GM10248 (cell line): ENCODE measurements at regions not wholly inside any gene's neighbourhood (a gene's known extent, or its start where the extent isn't known, plus 50 kb on each side); places are given as distances from the start of the nearest gene placed in this dataset.

Experiments used
- CTCF ChIA-PET: fragments of 300-600 bp; sonication (Branson Sonifier 250); formaldehyde crosslinking; extraction: SDS; loops from one replicate; lab custom pipeline; 2021; ENCODE audit warnings: antibody characterized with exemption; lab: Yijun Ruan, JAX
- POLR2A ChIA-PET: fragments of 350-650 bp; sonication (Branson Sonifier 250); formaldehyde crosslinking; extraction: SDS; loops from one replicate; lab custom pipeline; 2020; ENCODE audit warnings: antibody characterized with exemption; lab: Yijun Ruan, JAX
- DNase-seq: peaks from one replicate; pipeline ENCODE4 v3.0.0; 2012; ENCODE audit errors: extremely low spot score
- CTCF ChIP-seq: IDR thresholded peaks from 2 replicates; pipeline ENCODE4 v1.5.1; 2012; ENCODE audit warnings: mild to moderate bottlenecking, low read depth; ENCODE audit errors: extremely low read depth, missing control alignments, control extremely low read depth

GRCh38 chr5:159385536-159385935 is 55.2 kb upstream of the IL12B start:
- ChIA-PET CTCF (no interaction called here), POLR2A (no interaction called here)
- no peak for DNase-seq
- TF ChIP-seq CTCF: no peak

DNA sequence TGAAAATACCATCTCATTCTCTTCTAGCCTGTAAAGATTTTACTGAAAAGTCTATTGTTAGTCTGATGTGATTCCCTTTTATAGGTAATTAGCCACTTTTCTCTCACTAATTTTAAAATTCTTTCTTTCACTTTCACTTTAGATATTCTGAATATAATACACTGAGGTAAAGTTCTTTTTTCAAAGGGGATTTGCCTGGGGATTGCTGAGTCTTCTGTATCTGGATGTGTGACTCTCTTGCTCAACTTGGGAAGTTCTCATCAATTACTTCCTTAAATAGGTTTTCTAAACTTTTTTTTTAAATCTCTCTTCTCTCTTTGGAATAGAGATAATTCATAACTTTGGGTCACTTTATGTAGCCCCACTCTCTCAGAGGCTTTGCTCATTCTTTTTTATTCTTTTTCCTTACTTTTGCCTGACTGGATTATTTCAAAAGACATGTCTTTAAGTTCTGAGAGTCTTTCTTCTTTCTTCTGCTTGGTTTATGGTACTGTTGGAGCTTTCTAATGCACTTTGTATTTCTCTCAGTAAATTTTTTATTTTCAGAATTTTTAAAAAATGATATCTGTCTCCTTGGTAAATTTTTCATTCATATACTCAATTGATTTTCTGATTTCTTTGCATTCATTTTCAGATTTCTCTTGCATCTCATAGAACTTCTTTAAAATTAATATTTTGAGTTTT is 55.9 kb upstream of the IL12B start:
- ChIA-PET CTCF (no interaction called here), POLR2A (no interaction called here)
- no peak for DNase-seq
- no peak for TF ChIP-seq CTCF

- no peak for TF ChIP-seq CTCF
- ChIA-PET CTCF (interaction anchor here (1.2 to 1.5 kb wide), 2 partner anchors 36 to 123 kb away, joined by 3 to 4 read pairs; no protein-coding TSS in a partner anchor), POLR2A (no interaction called here)
- no peak for DNase-seq
These were observed 62.6 kb upstream of the IL12B start for GRCh38 chr5:159392871-159393270.

- TF ChIP-seq CTCF: no peak
- no peak for DNase-seq
- POLR2A ChIA-PET: no interaction called here
- CTCF ChIA-PET: interaction anchor here (1.5 kb wide), 1 partner anchor 122 kb away, joined by 4 read pairs; no protein-coding TSS in a partner anchor
These were observed 63.6 kb upstream of the IL12B start for GRCh38 chr5:159393854-159394274.

DNA sequence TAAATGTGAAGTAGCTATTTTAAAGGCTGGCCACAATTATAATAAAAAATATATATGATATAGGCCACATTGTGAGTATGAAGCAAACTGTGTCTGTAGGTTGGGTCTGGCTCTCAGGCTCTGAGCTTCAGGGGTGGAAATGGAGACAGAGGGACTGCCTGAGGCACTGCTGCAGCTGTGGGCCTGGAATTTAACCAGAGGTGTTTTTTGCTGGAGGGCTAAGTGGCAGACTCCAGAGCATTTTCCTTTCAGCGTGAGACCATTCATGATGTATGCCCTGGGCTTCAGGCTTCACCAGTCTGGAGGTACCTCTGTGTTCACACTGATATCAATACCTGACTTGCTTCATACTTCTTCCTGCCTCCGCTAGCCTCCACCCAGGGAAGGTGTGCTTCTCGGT is 64.9 kb upstream of the IL12B start:
- TF ChIP-seq CTCF: no peak
- DNase-seq: no peak
- ChIA-PET CTCF (interaction anchor here (0.8 to 1.4 kb wide), 4 partner anchors 13 to 71 kb away, joined by 3 to 4 read pairs (median 3); no protein-coding TSS in a partner anchor), POLR2A (no interaction called here)

DNA sequence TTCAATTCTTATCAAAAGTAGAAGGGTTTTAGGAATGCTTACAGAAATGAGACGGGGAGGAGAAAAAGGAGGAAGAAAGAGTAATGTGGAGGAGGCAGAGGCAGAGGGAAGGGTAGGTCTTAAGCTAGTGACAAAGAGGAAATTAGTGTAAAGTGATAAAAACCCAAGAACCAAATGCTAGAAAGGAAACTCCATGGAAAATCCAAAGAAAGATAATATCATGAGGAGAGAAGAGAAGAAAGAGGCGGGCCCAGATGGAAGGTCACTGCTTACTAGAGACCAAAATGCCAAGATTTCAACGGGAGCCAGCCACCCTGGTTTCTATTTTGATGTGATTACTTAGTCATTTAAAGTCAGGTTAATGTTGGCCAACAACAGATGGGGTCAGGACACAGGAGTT is 68.6 kb upstream of the IL12B start:
- ChIA-PET POLR2A (no interaction called here), CTCF (interaction anchor here (0.8 to 2.0 kb wide), 4 partner anchors 11 to 67 kb away, joined by 3 to 8 read pairs (median 3); no protein-coding TSS in a partner anchor)
- TF ChIP-seq CTCF: no peak
- no peak for DNase-seq

DNA sequence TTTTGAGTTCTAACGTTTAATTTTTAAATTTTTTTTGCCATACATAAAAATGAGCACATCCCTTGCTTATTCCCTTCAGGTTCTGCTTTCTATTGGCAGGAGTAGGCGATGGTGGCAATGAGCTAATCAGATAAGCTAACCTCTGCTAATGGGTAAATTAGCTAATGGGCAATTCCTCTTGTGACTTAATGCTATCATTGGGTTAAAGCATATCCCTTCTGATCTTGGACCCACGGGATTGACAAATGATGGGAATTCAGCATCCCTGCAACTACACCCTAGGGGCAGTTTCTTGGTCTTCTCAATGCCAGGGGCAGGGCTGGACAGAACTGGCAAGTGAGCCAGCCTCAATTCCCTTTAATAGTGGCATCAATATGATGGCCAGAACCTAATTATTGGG is 70.2 kb upstream of the IL12B start:
- TF ChIP-seq CTCF: no peak
- POLR2A ChIA-PET: no interaction called here
- DNase-seq: no peak
- CTCF ChIA-PET: no interaction called here
